Hematopoietic multipotent progenitor cell treated with erythropoietin and hydrocortisone succinate and interleukin-3 and kit ligand, for 4 days (in vitro differentiated cells): ENCODE measurements at regions not wholly inside any gene's neighbourhood (a gene's known extent, or its start where the extent isn't known, plus 50 kb on each side); places are given as distances from the start of the nearest gene placed in this dataset.

Source experiments
- DNase-seq: peaks from one replicate; pipeline ENCODE4 v3.0.0-alpha.2; 2015

- peak; percentile 73 for DNase-seq
Measured at GRCh38 chr2:34012715-34013302, 413.7 kb upstream of the FAM98A start.

- DNase-seq, result no peak
Measured at GRCh38 chr2:34011684-34012083, 412.6 kb upstream of the FAM98A start.

DNA sequence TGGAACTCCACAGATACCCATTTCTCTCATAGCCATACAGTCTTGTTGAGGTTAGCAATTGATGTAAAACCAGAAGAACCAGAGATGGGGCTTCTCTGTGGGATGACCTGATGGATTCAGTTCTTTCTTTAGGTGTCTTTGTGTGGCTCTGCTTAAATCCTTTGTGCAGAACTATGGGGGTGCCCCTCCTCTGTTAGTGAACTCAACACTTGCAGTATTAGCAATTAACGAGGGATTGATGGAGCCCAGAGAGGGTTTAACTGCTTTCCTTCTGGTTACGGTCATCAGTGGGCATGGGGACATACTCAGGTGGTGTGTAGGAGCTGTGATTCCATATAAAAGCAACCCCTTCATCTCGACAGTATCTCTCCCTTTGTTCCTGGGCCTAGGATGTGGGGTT lies 406.8 kb upstream of the FAM98A start:
- no peak for DNase-seq

DNA sequence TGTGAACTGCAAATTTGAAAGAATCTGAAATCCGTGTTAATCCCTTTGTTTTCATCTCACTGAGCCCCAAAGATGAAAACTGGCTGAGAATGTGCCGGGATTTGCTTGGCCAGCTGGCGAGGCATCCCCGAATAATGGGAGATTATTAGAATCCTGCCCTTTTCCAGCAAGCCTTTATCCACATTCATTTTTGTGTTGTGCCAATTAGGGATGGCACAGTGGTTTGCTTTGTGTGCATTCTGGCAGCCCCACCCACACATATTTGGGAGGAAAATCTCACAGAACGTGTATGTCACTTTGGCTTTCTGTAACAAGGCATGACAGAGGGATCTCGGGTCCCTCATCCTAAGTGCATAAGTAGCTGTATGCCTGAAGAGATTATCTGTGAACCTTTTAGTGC lies 405.8 kb upstream of the FAM98A start:
- no peak for DNase-seq

DNA sequence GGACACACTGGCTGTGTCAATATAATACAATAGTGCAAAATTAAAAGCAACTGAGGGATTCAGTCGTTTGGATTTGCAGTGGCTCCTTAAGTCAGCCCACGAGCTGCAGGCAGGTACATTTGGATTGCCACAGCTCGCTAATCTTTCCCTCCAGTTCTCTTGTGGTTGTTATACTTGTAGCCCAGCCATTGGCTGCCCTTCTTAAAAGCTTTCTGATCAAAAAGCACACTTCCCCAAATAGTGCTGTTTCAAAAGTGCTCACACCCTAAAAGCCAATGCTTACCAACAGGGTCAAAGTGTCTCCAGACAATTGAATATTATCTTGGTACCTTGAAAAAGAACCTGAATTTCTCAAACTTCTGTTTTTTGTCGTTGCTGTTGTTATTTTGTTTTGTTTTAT lies 404.7 kb upstream of the FAM98A start:
- DNase-seq, result peak; percentile 37

GRCh38 chr2:34001557-34001956 lies 402.5 kb upstream of the FAM98A start:
- DNase-seq, result no peak

- no peak for DNase-seq
Measured at GRCh38 chr2:33984131-33984530, 385.0 kb upstream of the FAM98A start.

DNA sequence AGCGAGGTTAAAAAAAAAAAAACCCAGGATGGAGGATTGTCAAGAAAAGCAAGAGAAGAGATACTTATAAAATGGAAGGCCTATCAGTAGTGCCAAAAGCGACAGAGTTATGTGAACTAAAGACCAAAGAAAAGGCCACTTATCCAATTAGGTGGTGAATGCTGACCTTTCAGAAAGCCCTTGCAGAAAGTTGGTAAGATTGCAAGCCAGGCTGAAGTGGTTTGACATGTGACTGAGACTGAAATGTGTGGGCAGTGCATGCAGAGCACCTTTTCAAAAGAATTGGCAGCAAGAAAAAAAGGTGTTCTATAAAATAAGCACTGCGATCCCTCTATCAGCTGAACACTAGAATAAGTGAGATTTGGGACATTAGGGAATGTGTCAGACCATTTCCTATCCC lies 379.4 kb upstream of the FAM98A start:
- DNase-seq, result no peak

- no peak for DNase-seq
Measured at GRCh38 chr2:33975498-33975897, 376.4 kb upstream of the FAM98A start.

GRCh38 chr2:33967103-33967502 lies 368.0 kb upstream of the FAM98A start:
- peak; percentile 1 for DNase-seq

- no peak for DNase-seq
Measured at GRCh38 chr2:33958591-33958990, 359.5 kb upstream of the FAM98A start.

DNA sequence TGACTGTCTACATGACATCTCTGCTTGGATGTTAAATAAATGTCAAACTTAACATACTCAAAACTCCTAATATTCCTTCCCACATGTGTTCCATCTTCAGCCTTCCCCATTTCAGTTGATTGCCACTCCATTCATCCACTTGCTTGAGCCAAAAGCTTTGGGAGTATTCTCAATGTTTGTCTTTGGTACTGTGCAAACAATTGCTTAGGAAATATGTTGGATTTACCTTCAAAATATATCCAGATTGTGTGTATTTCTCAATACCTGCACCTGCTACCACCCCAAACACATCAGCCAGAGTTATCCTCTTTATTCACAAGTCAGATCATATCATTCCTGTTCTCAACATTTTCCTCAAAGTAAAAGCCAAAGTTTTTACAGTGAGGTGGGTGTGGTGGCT lies 350.3 kb upstream of the FAM98A start:
- no peak for DNase-seq

DNA sequence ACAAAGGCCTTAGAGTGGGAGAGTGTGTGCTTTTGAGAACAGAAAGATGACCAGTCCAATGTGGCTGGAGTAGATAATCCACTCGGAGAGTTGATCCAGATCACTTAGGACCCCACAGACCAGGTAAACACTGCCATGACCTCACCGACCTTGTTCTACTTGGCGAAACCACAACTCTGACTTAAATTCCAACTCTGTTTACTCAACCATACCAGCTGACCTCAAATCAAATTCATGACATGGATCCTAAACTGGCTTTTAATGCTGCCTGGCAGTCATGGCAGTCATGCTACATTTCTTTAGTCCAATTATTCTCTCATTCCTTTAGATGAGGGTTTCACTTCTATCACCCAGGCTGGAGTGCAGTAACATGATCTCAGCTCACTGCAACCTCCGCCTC lies 347.1 kb upstream of the FAM98A start:
- DNase-seq, result no peak

DNA sequence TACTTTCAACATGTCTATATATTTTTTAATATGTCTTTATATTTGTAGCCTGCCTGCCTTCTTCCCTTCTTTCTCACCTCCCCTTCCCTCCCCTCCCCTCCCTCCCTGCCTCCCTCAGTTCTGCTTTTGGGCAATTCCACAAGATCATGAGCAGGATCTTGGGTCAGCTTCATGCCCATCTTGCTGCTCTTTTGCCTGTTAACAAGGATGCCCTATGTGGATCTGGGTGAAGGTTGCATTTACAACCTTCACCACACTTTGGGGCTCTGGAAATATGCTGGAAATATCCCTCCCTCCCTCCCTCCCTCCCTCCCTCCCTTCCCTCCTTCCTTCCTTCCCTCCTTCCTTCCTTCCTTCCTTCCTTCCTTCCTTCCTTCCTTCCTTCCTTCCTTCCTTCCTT lies 334.1 kb upstream of the FAM98A start:
- no peak for DNase-seq

- no peak for DNase-seq
Measured at GRCh38 chr2:33931164-33931563, 332.1 kb upstream of the FAM98A start.

DNA sequence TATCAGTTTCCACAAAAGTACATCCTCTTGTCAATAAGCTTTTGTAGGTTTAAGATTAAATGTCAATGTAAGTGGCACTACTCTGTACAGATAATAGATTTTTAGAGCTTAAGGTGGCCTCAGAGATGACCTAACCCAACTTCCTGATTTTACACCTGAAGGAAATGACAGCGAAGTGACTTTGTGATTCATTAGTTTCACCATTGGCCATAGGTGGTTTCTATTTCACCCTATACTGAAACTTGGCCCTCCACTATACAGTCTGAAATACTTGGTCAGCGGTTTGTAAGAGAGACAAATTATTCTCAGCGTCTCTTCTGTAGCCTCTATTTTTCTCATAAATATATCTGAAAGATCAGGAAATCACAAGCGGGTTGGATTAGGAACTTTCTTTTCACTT lies 330.4 kb upstream of the FAM98A start:
- no peak for DNase-seq

GRCh38 chr2:33927756-33928155 lies 328.7 kb upstream of the FAM98A start:
- no peak for DNase-seq

GRCh38 chr2:33925311-33925710 lies 326.2 kb upstream of the FAM98A start:
- DNase-seq, result no peak

GRCh38 chr2:33924586-33925169 lies 325.6 kb upstream of the FAM98A start:
- no peak for DNase-seq

GRCh38 chr2:33917252-33917651 lies 318.2 kb upstream of the FAM98A start:
- DNase-seq, result no peak

- no peak for DNase-seq
Measured at GRCh38 chr2:33913071-33913616, 314.0 kb upstream of the FAM98A start.

DNA sequence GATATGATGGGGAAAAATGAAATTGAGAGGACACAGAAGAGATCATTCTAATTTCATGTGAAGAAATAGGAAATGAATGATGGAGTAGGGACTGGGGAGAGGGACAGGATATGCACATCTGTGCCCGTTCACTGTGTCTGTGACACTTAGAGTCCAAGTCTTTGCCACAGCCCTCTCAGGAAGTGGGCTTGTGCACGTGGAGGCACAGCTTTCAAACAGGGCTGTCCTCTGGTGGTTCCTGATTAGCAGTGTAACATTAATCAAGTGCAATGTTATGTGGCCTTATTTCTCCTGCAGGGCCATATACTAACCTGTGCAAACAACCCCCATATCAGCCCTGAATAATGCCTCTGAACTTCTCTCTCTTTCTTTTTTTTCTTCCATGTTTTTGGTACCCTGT lies 312.2 kb upstream of the FAM98A start:
- no peak for DNase-seq

DNA sequence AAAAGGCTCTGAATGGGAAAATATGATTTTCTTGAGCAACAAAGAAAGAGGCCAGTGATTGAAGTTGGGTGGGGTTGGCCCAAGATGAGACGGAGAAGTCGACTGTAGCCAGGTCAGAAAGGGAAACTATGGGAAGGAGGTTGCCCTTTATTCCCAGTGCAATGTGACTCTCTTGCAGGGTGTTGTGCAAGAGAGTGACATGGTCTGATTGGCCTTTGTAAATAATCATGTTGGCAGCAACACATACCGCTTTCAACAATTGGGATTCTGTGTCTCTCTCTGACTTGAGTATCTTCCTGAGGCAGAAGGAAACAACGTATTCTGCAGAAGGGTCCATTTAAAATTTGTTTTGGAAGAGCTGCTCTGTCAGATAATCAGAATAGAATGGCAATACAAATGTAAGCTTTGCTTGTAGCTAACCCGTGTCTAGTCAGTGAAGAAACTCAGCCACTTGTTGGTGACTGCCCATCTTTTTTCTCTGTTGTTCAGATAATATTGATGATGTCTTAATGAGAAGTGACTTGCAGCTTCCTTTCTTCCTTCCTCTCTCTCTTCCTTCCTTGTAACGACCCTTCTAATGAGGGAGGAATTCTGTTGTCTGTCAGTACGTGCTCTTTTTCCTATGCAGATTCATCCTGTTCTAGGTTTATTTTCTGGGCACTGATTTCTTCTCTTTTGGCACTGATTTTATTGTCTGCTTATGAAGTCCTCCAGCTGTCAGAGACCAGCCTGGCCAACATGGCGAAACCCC lies 311.0 kb upstream of the FAM98A start:
- no peak for DNase-seq

GRCh38 chr2:33907866-33908265 lies 308.8 kb upstream of the FAM98A start:
- DNase-seq, result no peak
